ENCODE measurements at regions not wholly inside any gene's neighbourhood (a gene's known extent, or its start where the extent isn't known, plus 50 kb on each side); places are given as distances from the start of the nearest gene placed in this dataset.

- TF ChIP-seq, protein P1, sequence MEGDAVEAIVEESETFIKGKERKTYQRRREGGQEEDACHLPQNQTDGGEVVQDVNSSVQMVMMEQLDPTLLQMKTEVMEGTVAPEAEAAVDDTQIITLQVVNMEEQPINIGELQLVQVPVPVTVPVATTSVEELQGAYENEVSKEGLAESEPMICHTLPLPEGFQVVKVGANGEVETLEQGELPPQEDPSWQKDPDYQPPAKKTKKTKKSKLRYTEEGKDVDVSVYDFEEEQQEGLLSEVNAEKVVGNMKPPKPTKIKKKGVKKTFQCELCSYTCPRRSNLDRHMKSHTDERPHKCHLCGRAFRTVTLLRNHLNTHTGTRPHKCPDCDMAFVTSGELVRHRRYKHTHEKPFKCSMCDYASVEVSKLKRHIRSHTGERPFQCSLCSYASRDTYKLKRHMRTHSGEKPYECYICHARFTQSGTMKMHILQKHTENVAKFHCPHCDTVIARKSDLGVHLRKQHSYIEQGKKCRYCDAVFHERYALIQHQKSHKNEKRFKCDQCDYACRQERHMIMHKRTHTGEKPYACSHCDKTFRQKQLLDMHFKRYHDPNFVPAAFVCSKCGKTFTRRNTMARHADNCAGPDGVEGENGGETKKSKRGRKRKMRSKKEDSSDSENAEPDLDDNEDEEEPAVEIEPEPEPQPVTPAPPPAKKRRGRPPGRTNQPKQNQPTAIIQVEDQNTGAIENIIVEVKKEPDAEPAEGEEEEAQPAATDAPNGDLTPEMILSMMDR (IDR thresholded peaks at IDR 0.05), result no peak
- no peak for TF ChIP-seq ZFX (IDR thresholded peaks at IDR 0.05; ENCODE audit: borderline replicate concordance)
Measured at GRCh38 chr2:133856678-133857077, 288.4 kb upstream of the NCKAP5 start.

GRCh38 chr2:133859578-133859977 is 291.3 kb upstream of the NCKAP5 start:
- H3K27ac ChIP-seq, result no peak overlapping the region
- no peak for TF ChIP-seq ZFX (IDR thresholded peaks at IDR 0.05; ENCODE audit: borderline replicate concordance)
- TF ChIP-seq, protein P1 (IDR thresholded peaks at IDR 0.05), result no peak

More at GRCh38 chr2:133856678-133857077, 288.4 kb upstream of the NCKAP5 start:
- no peak overlapping the region for H3K27ac ChIP-seq

DNA sequence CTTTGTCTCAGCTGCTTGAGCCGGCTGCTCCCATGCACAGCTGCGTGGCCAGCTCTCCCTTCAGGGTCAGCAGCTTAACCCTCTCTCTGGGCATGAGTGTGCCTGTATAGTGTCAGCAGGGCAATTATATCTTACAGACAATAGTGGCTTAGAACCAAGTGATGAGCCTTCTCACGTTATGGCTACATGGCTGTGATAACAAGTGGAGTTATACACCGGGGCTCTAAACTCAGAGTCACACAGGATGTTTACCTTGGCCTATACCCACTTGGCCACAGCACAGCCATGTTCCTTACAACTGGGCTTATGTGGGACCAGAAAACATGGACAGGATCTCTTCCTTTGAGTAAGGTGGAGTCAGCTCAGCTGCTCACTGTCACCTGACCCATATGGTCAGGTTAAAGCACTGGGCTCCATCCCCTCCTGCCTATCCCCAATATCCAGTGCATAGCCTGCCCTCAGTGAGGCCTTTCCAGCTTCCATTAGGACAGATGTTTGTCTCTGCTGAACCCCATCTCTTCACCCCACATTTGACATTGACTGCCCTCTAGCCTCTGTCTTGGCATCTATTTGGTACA is 294.2 kb upstream of the NCKAP5 start:
- H3K27ac ChIP-seq, result no peak overlapping the region
- TF ChIP-seq ZFX (IDR thresholded peaks at IDR 0.05; ENCODE audit: borderline replicate concordance), result no peak
- TF ChIP-seq, protein P1 (IDR thresholded peaks at IDR 0.05), result no peak

DNA sequence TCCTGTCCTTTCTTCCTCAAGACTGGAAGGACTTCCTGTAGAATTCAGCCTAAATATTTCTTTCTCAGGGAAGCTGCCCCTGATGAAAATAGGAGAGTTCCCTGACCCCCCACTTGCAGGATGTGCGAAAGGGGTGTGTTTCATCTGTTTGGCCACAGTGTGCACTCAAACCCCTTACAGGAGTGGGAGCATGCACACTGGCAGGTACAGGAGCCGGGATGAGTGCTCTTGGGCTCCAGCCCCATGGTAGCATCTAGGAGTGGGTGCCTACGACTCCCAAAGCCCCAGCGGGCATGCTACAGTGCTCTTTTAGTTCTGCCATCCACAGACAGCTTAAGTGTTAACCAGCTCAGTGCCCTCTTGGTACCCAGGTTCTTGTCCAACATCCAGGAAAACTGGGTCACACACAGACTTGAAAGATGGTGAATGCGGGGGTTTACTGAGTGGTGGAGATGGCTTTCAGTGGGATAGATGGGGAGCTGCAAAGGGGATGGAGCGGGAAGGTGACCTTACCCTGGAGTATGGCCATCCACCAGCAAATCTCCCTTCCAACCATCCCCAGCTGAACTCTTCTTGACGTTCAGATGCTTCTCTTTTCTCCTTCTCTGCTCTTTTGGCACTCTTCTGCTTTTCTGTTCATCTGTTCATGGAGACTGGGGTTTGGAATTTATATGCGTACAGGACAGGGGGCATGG is 295.0 kb upstream of the NCKAP5 start:
- H3K27ac ChIP-seq, result no peak overlapping the region
- TF ChIP-seq, protein P1 (IDR thresholded peaks at IDR 0.05), result no peak
- TF ChIP-seq ZFX (IDR thresholded peaks at IDR 0.05; ENCODE audit: borderline replicate concordance), result no peak

- H3K27ac ChIP-seq, result no peak overlapping the region
- no peak for TF ChIP-seq ZFX (IDR thresholded peaks at IDR 0.05; ENCODE audit: borderline replicate concordance)
- TF ChIP-seq, protein P1 (IDR thresholded peaks at IDR 0.05), result no peak
Measured at GRCh38 chr2:133865141-133865540, 296.9 kb upstream of the NCKAP5 start.

DNA sequence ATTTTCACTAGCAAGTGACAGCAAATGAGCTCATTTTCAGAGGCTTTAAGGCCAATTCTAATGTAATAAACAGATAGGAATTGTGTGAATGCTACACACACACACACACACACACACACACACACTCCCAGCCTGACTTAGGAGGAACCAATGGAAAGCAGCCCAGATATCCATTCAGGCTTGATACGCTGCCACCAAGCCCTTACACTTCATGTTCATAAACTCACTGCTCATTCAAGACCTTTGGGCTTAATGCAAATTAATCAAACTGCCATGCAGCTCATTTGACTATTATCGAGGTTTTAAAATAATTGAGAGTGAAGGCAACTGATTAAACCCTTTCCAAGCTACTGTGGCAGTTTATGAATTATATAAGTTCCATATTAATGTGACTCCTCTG is 298.9 kb upstream of the NCKAP5 start:
- no peak for TF ChIP-seq ZFX (IDR thresholded peaks at IDR 0.05; ENCODE audit: borderline replicate concordance)
- TF ChIP-seq, protein P1 (IDR thresholded peaks at IDR 0.05), result no peak
- no peak overlapping the region for H3K27ac ChIP-seq

DNA sequence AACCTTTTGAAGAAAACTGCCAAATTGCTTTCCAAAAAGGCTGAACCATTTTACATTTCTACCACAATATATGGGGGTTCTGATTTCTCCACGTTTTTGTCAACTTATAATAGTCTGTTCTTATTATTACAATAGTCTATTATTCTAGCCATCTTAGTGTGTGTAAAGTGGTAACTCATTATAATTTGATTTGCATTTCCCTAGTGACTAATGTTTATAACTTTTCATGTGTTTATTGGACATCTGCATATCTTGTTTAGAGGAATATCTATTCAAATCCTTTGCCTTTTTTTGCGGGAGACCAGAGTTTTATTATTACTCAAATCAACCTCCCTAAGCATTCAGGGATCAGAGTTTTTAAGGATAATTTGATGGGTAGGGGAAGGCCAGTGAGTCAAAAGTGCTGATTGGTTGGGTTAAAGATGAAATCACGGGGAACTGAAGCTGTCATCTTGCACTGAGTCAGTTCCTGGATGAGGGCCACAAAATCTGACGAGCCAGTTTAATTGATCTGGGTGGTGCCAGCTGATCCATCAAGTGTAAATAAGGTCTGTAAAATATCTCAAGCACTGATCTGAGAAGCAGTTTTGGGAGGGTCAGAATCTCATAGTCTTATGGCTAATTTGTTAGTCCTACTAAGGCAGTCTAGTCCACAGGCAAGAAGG is 303.4 kb upstream of the NCKAP5 start:
- H3K27ac ChIP-seq, result no peak overlapping the region
- TF ChIP-seq, protein P1 (IDR thresholded peaks at IDR 0.05), result no peak
- TF ChIP-seq ZFX (IDR thresholded peaks at IDR 0.05; ENCODE audit: borderline replicate concordance), result no peak

Data from 22Rv1 (cell line).